A549 (cell line): ENCODE measurements at regions not wholly inside any gene's neighbourhood (a gene's known extent, or its start where the extent isn't known, plus 50 kb on each side); places are given as distances from the start of the nearest gene placed in this dataset.

Experiments
- ATAC-seq, 2 experiments: fragments of 200-7000 bp in 1 of 2; fragments of >200 bp in 1 of 2; cut with Nextera tagmentation in 1 of 2; cut with Tn5 transposase in 1 of 2; 3 replicates each; pipeline versions ENCODE4 v1.8.0 to v1.9.1; 2018 to 2020; ENCODE audit warnings: mild to moderate bottlenecking in 1 of 2, moderate library complexity in 1 of 2
- CTCF ChIA-PET: fragments of 300-600 bp; sonication (Branson Sonifier 250); formaldehyde crosslinking; extraction: SDS; loops from one replicate; lab custom pipeline; 2021; ENCODE audit warnings: antibody characterized with exemption, inconsistent platforms; lab: Yijun Ruan, JAX
- POLR2A ChIA-PET: fragments of 350-600 bp; formaldehyde crosslinking; extraction: SDS; loops from one replicate; lab custom pipeline; 2021; ENCODE audit warnings: antibody characterized with exemption, inconsistent platforms; lab: Yijun Ruan, JAX
- DNase-seq, 2 experiments: peaks; one replicate each; pipeline versions ENCODE4 v3.0.0 to v3.0.0-alpha.2; 2011 to 2016; ENCODE audit warnings: low read depth in 1 of 2, low spot score in 1 of 2
- FAIRE-seq: peaks from 2 replicates; lab custom pipeline; 2011; peaks lifted over from hg19 to GRCh38; lab: Jason Lieb, UNC
- H3K27ac ChIP-seq, 2 experiments: fragments of >200 bp; sonication (Bioruptor Twin); formaldehyde crosslinking; 3 replicates each; pipeline ENCODE4 v1.5.1; 2016 to 2017
- H3K4me1 ChIP-seq: fragments of >200 bp; sonication (Bioruptor Twin); formaldehyde crosslinking; 3 replicates; pipeline ENCODE4 v1.6.1; 2016
- H3K4me2 ChIP-seq: fragments of >200 bp; sonication (Bioruptor Twin); formaldehyde crosslinking; 3 replicates; pipeline ENCODE4 v1.6.1; 2016
- H3K4me3 ChIP-seq: fragments of >200 bp; sonication (Bioruptor Twin); formaldehyde crosslinking; 3 replicates; pipeline ENCODE4 v1.5.1; 2016
- H3K9me3 ChIP-seq: fragments of >200 bp; sonication (Bioruptor Twin); formaldehyde crosslinking; 3 replicates; pipeline ENCODE4 v1.6.1; 2016
- CBX2 ChIP-seq: fragments of 200-600 bp; sonication (generic); IDR thresholded peaks from 2 replicates; pipeline ENCODE4 v1.6.1; 2016; ENCODE audit warnings: low read depth, mild to moderate bottlenecking, borderline replicate concordance
- CBX8 ChIP-seq: fragments of 200-600 bp; sonication (generic); IDR thresholded peaks from 2 replicates; pipeline ENCODE4 v1.6.1; 2016
- CHD4 ChIP-seq: fragments of 200-600 bp; sonication (generic); IDR thresholded peaks from 2 replicates; pipeline ENCODE4 v1.6.1; 2016; ENCODE audit warnings: antibody characterized with exemption, mild to moderate bottlenecking, borderline replicate concordance
- EP300 ChIP-seq, 2 experiments: fragments of >200 bp; sonication (Bioruptor Twin); formaldehyde crosslinking; IDR thresholded peaks; 2 replicates in 1 of 2; 3 replicates in 1 of 2; pipeline ENCODE4 v1.6.1; 2016 to 2017
- ESRRA ChIP-seq: fragments of 150-350 bp; IDR thresholded peaks from 2 replicates; pipeline ENCODE4 v1.6.1; 2014; ENCODE audit warnings: mild to moderate bottlenecking, low read length, borderline replicate concordance
- FOSL2 ChIP-seq, 2 experiments: fragments of 450-650 bp in 1 of 2; fragments of >200 bp in 1 of 2; sonication (Bioruptor Twin) in 1 of 2; formaldehyde crosslinking; IDR thresholded peaks; 2 replicates each; pipeline versions ENCODE4 v1.5.0 to v1.6.1; 2016 to 2020; ENCODE audit warnings: mild to moderate bottlenecking in 1 of 2, moderate library complexity in 1 of 2
- GATA3 ChIP-seq: IDR thresholded peaks from 2 replicates; pipeline ENCODE4 v1.6.1; 2012; ENCODE audit warnings: borderline replicate concordance
- HDAC2 ChIP-seq: fragments of 200-600 bp; sonication (generic); IDR thresholded peaks from 2 replicates; pipeline ENCODE4 v1.6.1; 2016
- HOXB13 ChIP-seq: fragments of 250-450 bp; sonication (Bioruptor Pico); IDR thresholded peaks from 2 replicates; pipeline ENCODE4 v1.5.0; 2020; ENCODE audit warnings: low read depth, mild to moderate bottlenecking, moderate library complexity
- JUN ChIP-seq, 2 experiments: fragments of >200 bp; sonication (Bioruptor Twin); formaldehyde crosslinking; IDR thresholded peaks; 2 replicates in 1 of 2; 3 replicates in 1 of 2; pipeline ENCODE4 v1.6.1; 2016 to 2017
- KDM1A ChIP-seq: fragments of 200-600 bp; sonication (generic); IDR thresholded peaks from 2 replicates; pipeline ENCODE4 v1.6.1; 2016; ENCODE audit warnings: low read depth, mild to moderate bottlenecking
- KDM5A ChIP-seq: fragments of 200-600 bp; sonication (generic); IDR thresholded peaks from 2 replicates; pipeline ENCODE4 v1.6.1; 2016; ENCODE audit warnings: antibody characterized with exemption, mild to moderate bottlenecking
- MAX ChIP-seq: IDR thresholded peaks from 2 replicates; pipeline ENCODE4 v1.6.1; 2012
- NFE2L2 ChIP-seq: fragments of 150-350 bp; conservative IDR thresholded peaks from 2 replicates; pipeline ENCODE4 v1.6.1; 2014; ENCODE audit warnings: low read length
- PHF8 ChIP-seq: fragments of 200-600 bp; sonication (generic); IDR thresholded peaks from 2 replicates; pipeline ENCODE4 v1.6.1; 2016; ENCODE audit warnings: low read depth, mild to moderate bottlenecking, antibody characterized with exemption, moderate library complexity, borderline replicate concordance
- POLR2A ChIP-seq: IDR thresholded peaks from 2 replicates; pipeline ENCODE4 v1.6.1; 2012; ENCODE audit warnings: mild to moderate bottlenecking, low read length
- RAD21 ChIP-seq, 2 experiments: fragments of >200 bp in 1 of 2; sonication (Bioruptor Twin) in 1 of 2; formaldehyde crosslinking in 1 of 2; IDR thresholded peaks in 1 of 2; conservative IDR thresholded peaks in 1 of 2; 2 replicates in 1 of 2; 3 replicates in 1 of 2; pipeline ENCODE4 v1.6.1; 2012 to 2018; ENCODE audit warnings: inconsistent platforms in 1 of 2
- RCOR1 ChIP-seq: fragments of 150-350 bp; IDR thresholded peaks from 2 replicates; pipeline ENCODE4 v1.6.1; 2014; ENCODE audit warnings: antibody characterized with exemption, low read length, low read depth
- RFX5 ChIP-seq: fragments of 450-650 bp; IDR thresholded peaks from 2 replicates; pipeline ENCODE4 v1.7.1; 2014; ENCODE audit warnings: antibody characterized with exemption, mild to moderate bottlenecking, moderate library complexity
- RNF2 ChIP-seq: fragments of 200-600 bp; sonication (generic); IDR thresholded peaks from 2 replicates; pipeline ENCODE4 v1.6.1; 2016; ENCODE audit warnings: low read depth, mild to moderate bottlenecking, antibody characterized with exemption, moderate library complexity, borderline replicate concordance
- SMC3 ChIP-seq: fragments of >200 bp; sonication (Bioruptor Twin); formaldehyde crosslinking; IDR thresholded peaks from 3 replicates; pipeline ENCODE4 v1.6.1; 2018; ENCODE audit warnings: inconsistent platforms
- TFCP2L1 ChIP-seq: fragments of 250-450 bp; sonication (Bioruptor Pico); IDR thresholded peaks from 2 replicates; pipeline ENCODE4 v1.5.0; 2021; ENCODE audit warnings: mild to moderate bottlenecking
- TP53 ChIP-seq: fragments of 250-450 bp; sonication (Bioruptor Pico); IDR thresholded peaks from 2 replicates; pipeline ENCODE4 v1.5.0; 2021; ENCODE audit warnings: mild to moderate bottlenecking, moderate library complexity
- ZNF302 ChIP-seq: fragments of 250-450 bp; sonication (Bioruptor Pico); IDR thresholded peaks from 2 replicates; pipeline ENCODE4 v1.9.0; 2021; ENCODE audit warnings: inconsistent platforms, mild to moderate bottlenecking, moderate library complexity
- ZSCAN20 ChIP-seq: fragments of 250-450 bp; sonication (Bioruptor Pico); IDR thresholded peaks from 2 replicates; pipeline ENCODE4 v1.8.0; 2022; ENCODE audit warnings: mild to moderate bottlenecking, moderate library complexity
- WGBS: methylation state at CpG from one replicate; pipeline ENCODE4 v1.1.6; 2017; ENCODE audit errors: missing lambda C conversion rate; 5-methylcytosine and 5-hydroxymethylcytosine counted together
- TF ChIP-seq, protein P1 (sequence below): fragments of 250-450 bp; sonication (Bioruptor Pico); IDR thresholded peaks from 2 replicates; pipeline ENCODE4 v1.5.0; 2020; ENCODE audit warnings: low read depth, mild to moderate bottlenecking, moderate library complexity
- TF ChIP-seq, protein P2 (sequence below): fragments of >200 bp; sonication (Bioruptor Twin); formaldehyde crosslinking; IDR thresholded peaks from 2 replicates; pipeline ENCODE4 v1.6.1; 2016

GRCh38 chr6:140252099-140252498, 877.7 kb upstream of the CITED2 start:
- Histone ChIP-seq H3K4me2 (no peak overlapping the region), H3K4me1 (no peaks in the 10 kb centered on the region), H3K27ac (no peak overlapping the region), H3K4me3 (no peak overlapping the region), H3K9me3 (no peaks in the 10 kb centered on the region)
- DNase-seq (no peak), ATAC-seq (no peak), FAIRE-seq (no peak)
- TF ChIP-seq ZNF302 (no peak), NFE2L2 (no peak), EP300 (IDR thresholded peaks at IDR 0.05) (no peak), ESRRA (no peak), MAX (no peak), POLR2A (no peak)
- TF ChIP-seq, protein P1, sequence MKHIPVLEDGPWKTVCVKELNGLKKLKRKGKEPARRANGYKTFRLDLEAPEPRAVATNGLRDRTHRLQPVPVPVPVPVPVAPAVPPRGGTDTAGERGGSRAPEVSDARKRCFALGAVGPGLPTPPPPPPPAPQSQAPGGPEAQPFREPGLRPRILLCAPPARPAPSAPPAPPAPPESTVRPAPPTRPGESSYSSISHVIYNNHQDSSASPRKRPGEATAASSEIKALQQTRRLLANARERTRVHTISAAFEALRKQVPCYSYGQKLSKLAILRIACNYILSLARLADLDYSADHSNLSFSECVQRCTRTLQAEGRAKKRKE (CRISPR knock-in tag) = no peak
- ChIA-PET CTCF (no interaction called here), POLR2A (no interaction called here)
- 71% methylated on average over 2 of the region's 2 CpGs for WGBS

- no peaks in the 10 kb centered on the region; the same call in 2 of the 3 replicates for H3K9me3 ChIP-seq
- FAIRE-seq (no peak), ATAC-seq (no peak), DNase-seq (no peak)
- CTCF ChIA-PET = no interaction called here
- no peak overlapping the region for H3K4me3 ChIP-seq
- H3K4me2 ChIP-seq = no peak overlapping the region
- POLR2A ChIA-PET = no interaction called here
- WGBS = 60% methylated on average over 8 of the region's 8 CpGs
- no peaks in the 10 kb centered on the region for H3K4me1 ChIP-seq
- TF ChIP-seq ESRRA = no peak
- no peak for TF ChIP-seq SMC3
- TF ChIP-seq, protein P1 (CRISPR knock-in tag) = no peak
- TF ChIP-seq RAD21 (conservative IDR thresholded peaks at IDR 0.05 in 1 of 2, IDR thresholded peaks at IDR 0.05 in 1 of 2) = no peak
- no peak for TF ChIP-seq JUN (IDR thresholded peaks at IDR 0.05)
- no peak for TF ChIP-seq HOXB13
- no peak for TF ChIP-seq ZSCAN20 (CRISPR knock-in tag)
- TF ChIP-seq, all 56 proteins: peak for 0
- H3K27ac ChIP-seq = no peak overlapping the region
These were observed 871.0 kb upstream of the CITED2 start for GRCh38 chr6:140245296-140246040.

DNA sequence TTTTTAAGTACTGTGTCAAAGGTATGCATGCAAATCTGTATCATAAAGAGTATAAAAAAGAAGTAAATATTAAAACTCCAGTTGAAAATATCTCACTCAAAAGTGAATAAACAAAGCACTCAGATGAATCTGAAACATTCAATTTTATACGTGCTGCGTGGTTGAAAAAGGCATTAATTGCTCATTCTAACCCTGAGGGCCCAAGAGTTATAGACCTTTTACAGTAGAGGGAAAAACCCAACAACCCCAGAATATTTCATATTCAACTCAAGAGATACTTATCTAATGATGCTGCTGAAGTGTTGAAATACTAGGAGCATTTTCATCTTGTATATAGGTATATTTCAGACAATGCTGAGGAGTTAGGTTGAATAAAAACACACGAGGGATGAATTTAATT, 862.8 kb upstream of the CITED2 start:
- no peaks in the 10 kb centered on the region for H3K4me1 ChIP-seq
- H3K4me2 ChIP-seq = no peak overlapping the region
- FAIRE-seq (no peak), ATAC-seq (no peak), DNase-seq (no peak)
- TF ChIP-seq ZNF302 (no peak), FOSL2 (IDR thresholded peaks at IDR 0.05) (no peak), FOSL2 (CRISPR knock-in tag; IDR thresholded peaks at IDR 0.05) (no peak), CBX2 (no peak), PHF8 (no peak), GATA3 (no peak), TFCP2L1 (no peak), TP53 (CRISPR knock-in tag) (no peak), HDAC2 (no peak), MAX (no peak), KDM5A (no peak), RNF2 (no peak), CBX8 (no peak), RFX5 (no peak), RCOR1 (no peak), CHD4 (no peak), KDM1A (no peak)
- TF ChIP-seq, protein P2, sequence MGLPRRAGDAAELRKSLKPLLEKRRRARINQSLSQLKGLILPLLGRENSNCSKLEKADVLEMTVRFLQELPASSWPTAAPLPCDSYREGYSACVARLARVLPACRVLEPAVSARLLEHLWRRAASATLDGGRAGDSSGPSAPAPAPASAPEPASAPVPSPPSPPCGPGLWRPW = no peak
- TF ChIP-seq, protein P1 (CRISPR knock-in tag) = no peak
- ChIA-PET POLR2A (no interaction called here), CTCF (no interaction called here)
- no peak overlapping the region for H3K27ac ChIP-seq
- no peak overlapping the region for H3K4me3 ChIP-seq
- no peaks in the 10 kb centered on the region for H3K9me3 ChIP-seq
- 40% methylated on average over 3 of the region's 3 CpGs for WGBS
